ENCODE measurements at regions not wholly inside any gene's neighbourhood (a gene's known extent, or its start where the extent isn't known, plus 50 kb on each side); places are given as distances from the start of the nearest gene placed in this dataset.

GRCh38 chr5:38692781-38693527 lies 136.5 kb upstream of the LIFR start:
- no peak for TF ChIP-seq CTCF (IDR thresholded peaks at IDR 0.05)
- no peak for TF ChIP-seq SMC3 (IDR thresholded peaks at IDR 0.05; ENCODE audit: low read depth, low read length)
- no peak for TF ChIP-seq SIN3A (IDR thresholded peaks at IDR 0.05; ENCODE audit: borderline replicate concordance, low read depth, low read length)
- TF ChIP-seq POLR2AphosphoS5 (IDR thresholded peaks at IDR 0.05; ENCODE audit: low read depth, low read length): no peak

All from SK-N-SH (cell line).